GM12872 (cell line): ENCODE measurements at regions not wholly inside any gene's neighbourhood (a gene's known extent, or its start where the extent isn't known, plus 50 kb on each side); places are given as distances from the start of the nearest gene placed in this dataset.

Source experiments
- CTCF ChIP-seq: IDR thresholded peaks from 3 replicates; pipeline ENCODE4 v1.5.1; 2011; ENCODE audit warnings: low read depth, mild to moderate bottlenecking, low read length, moderate library complexity; ENCODE audit not compliant: insufficient read depth

- no peak for TF ChIP-seq CTCF
Observed at GRCh38 chr7:37580376-37580775, 103.2 kb upstream of the GPR141 start.

- no peak for TF ChIP-seq CTCF
Observed at GRCh38 chr7:37590824-37591223, 92.7 kb upstream of the GPR141 start.

- no peak for TF ChIP-seq CTCF
Observed at GRCh38 chr7:37592366-37592765, 91.2 kb upstream of the GPR141 start.

DNA sequence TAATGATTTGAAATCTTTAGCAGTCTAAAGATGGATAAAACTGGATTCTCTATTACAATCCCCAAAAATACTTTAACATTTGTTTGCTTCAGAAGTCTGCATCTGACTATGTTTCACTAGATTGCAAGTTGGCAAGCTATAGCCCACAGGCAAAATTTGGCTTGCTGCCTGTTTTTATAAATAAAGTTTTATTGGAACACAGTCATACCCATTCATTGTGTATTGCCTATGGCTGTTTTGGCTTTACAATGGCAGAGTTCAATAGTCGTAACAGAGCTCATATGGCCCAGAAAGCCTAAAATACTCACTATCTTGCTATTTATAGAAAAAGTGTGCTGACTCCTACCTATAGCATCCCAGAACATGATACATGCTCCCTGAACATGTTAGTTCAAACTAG is 89.0 kb upstream of the GPR141 start:
- no peak for TF ChIP-seq CTCF

DNA sequence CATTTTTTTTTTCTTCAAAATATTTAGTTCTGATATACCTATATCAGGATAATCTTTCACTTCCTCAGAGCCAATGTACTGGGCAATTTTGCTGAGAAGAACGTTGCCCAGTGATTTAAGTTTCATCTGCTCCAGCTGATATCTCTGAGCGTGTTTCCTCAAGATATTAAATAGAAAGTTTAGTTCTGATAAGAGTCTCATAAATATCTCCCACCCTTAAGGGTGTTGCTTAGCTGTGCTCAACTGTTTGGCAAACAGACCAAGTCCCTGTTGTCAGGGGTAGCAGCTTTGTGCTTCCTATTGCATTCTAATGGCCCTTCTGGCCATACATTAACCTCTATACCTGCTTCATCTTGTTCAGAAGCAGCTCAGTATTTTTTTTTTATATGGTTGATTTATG is 84.7 kb upstream of the GPR141 start:
- TF ChIP-seq CTCF = no peak

DNA sequence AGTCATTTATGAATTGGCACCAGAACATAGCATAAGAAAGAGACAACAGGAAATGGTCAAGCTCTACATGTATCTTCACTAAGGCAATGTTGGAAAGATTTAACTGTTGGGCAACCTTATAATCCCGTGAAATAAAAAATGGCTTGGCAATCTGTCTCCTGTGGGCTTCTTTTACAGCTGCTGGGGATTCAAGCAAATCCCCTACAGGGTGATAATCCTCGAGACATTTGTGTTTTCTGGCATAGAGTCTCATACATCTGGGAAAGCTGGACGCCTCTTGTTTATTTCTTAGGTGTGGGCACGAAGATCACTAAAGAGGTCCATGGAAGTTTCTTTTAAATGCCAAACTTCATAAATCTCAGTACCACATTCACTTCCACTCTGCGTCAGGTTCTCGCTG is 82.2 kb upstream of the GPR141 start:
- no peak for TF ChIP-seq CTCF

DNA sequence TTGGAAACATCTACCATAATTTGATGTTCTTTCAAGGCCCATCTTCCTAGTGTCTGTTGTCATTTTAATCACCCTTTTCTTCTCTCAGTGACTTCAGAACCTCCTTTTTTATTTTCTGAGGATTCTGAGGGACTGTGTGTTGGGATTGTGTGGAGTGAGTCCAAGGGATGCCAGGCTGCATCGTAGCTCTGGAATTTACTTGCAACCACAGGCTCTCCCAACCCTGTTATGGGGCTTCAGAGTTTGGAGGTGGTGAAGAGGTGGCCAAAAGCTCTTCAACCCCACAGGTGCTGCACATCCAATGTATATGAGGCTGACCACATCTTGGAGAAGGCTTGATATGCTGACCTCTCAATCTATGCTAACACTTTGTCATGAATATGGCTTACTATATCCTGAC is 79.5 kb upstream of the GPR141 start:
- no peak for TF ChIP-seq CTCF

GRCh38 chr7:37633048-37633447 is 50.5 kb upstream of the GPR141 start:
- TF ChIP-seq CTCF = no peak
